Ascending aorta (tissue), 2 donors: ENCODE measurements at regions not wholly inside any gene's neighbourhood (a gene's known extent, or its start where the extent isn't known, plus 50 kb on each side); places are given as distances from the start of the nearest gene placed in this dataset.
A peak's percentile ranks its signal among the peaks of the same experiment; 100 is the strongest.

Experiments used
- DNase-seq, 2 donors: peaks; one replicate each; pipeline ENCODE4 v3.0.0-alpha.2; 2019; ENCODE audit warnings: low spot score in 2 of 2
- H3K27ac ChIP-seq, 2 donors: fragments of 200-600 bp; sonication (generic); one replicate each; pipeline ENCODE4 v1.5.1; 2016 to 2017; ENCODE audit warnings: mild to moderate bottlenecking in 1 of 2
- H3K27me3 ChIP-seq: fragments of 200-600 bp; sonication (generic); one replicate; pipeline ENCODE4 v1.5.1; 2017
- H3K36me3 ChIP-seq, 2 donors: fragments of 200-600 bp; sonication (generic); one replicate each; pipeline ENCODE4 v1.5.1; 2016
- H3K4me1 ChIP-seq, 2 donors: fragments of 200-600 bp; sonication (generic); one replicate each; pipeline ENCODE4 v1.5.1; 2016 to 2017; ENCODE audit warnings: mild to moderate bottlenecking in 1 of 2
- H3K4me3 ChIP-seq, 2 donors: fragments of 200-600 bp; sonication (generic); one replicate each; pipeline ENCODE4 v1.5.1; 2016 to 2017; ENCODE audit warnings: mild to moderate bottlenecking in 1 of 2
- H3K9me3 ChIP-seq, 2 donors: fragments of 200-600 bp; sonication (generic); one replicate each; pipeline ENCODE4 v1.5.1; 2016
- CTCF ChIP-seq, 3 experiments: fragments of 200-600 bp in 2 of 3; fragments of 450-650 bp in 1 of 3; sonication (generic) in 2 of 3; IDR thresholded peaks; one replicate each; pipeline ENCODE4 v1.5.1; 2016 to 2019; ENCODE audit warnings: antibody characterized with exemption in 3 of 3, mild to moderate bottlenecking in 1 of 3, moderate library complexity in 1 of 3
- intact Hi-C: fragments of 100-400 bp; cut with DNase I; formaldehyde crosslinking; loops from one replicate; pipeline ENCODE4 v1.15.1; 2023

- TF ChIP-seq CTCF (IDR thresholded peaks at IDR 0.05), result no peak
- H3K4me1 ChIP-seq, result peaks cover 0 to 21% of the 10 kb centered on the region in 2 donors
- no peaks in the 10 kb centered on the region for H3K36me3 ChIP-seq
- DNase-seq, result no peak
- no peak overlapping the region for H3K27ac ChIP-seq
- intact Hi-C loops, result no loop called here
- H3K4me3 ChIP-seq, result no peak overlapping the region
- H3K27me3 ChIP-seq, result no peaks in the 10 kb centered on the region
- peaks cover under 1 to 6% of the 10 kb centered on the region in 2 donors for H3K9me3 ChIP-seq
Observed at GRCh38 chr1:38141483-38141882, 94.9 kb upstream of the POU3F1 start.

- Histone ChIP-seq H3K27me3 (no peaks in the 10 kb centered on the region), H3K4me1 (peaks cover 0 to 21% of the 10 kb centered on the region in 2 donors), H3K9me3 (no peaks in the 10 kb centered on the region), H3K36me3 (no peaks in the 10 kb centered on the region), H3K27ac (no peak overlapping the region), H3K4me3 (no peak overlapping the region)
- DNase-seq, result no peak
- intact Hi-C loops, result loop anchor here (2.0 kb wide), 2 partner anchors 25 to 93 kb away; partner anchors contain the start of gene POU3F1
- no peak for TF ChIP-seq CTCF (IDR thresholded peaks at IDR 0.05)
Observed at GRCh38 chr1:38139738-38140487, 93.3 kb upstream of the POU3F1 start.

- Histone ChIP-seq H3K9me3 (no peaks in the 10 kb centered on the region), H3K27ac (peak overlapping the region; percentile 63 to 68), H3K4me1 (peaks cover 0 to 21% of the 10 kb centered on the region in 2 donors), H3K36me3 (no peaks in the 10 kb centered on the region), H3K4me3 (peak overlapping the region in 1 of 2 donors; percentile 36), H3K27me3 (no peaks in the 10 kb centered on the region)
- DNase-seq, result peak; percentile 48 to 95
- TF ChIP-seq CTCF (IDR thresholded peaks at IDR 0.05), result peak; percentile 41 to 43 (median 42)
- intact Hi-C loops, result loop anchor here (1.0 to 2.0 kb wide), 3 partner anchors 24 to 330 kb away; partner anchors contain the start of genes POU3F1 and YRDC
Observed at GRCh38 chr1:38138498-38139233, 92.1 kb upstream of the POU3F1 start.

GRCh38 chr1:38137164-38137563 is 90.6 kb upstream of the POU3F1 start:
- no peaks in the 10 kb centered on the region for H3K9me3 ChIP-seq
- H3K36me3 ChIP-seq, result no peaks in the 10 kb centered on the region
- H3K4me3 ChIP-seq, result no peak overlapping the region
- H3K27me3 ChIP-seq, result no peaks in the 10 kb centered on the region
- no peak overlapping the region for H3K27ac ChIP-seq
- H3K4me1 ChIP-seq, result peaks cover 0 to 21% of the 10 kb centered on the region in 2 donors
- intact Hi-C loops, result no loop called here
- DNase-seq, result no peak
- TF ChIP-seq CTCF (IDR thresholded peaks at IDR 0.05), result no peak

GRCh38 chr1:38135625-38136414 is 89.2 kb upstream of the POU3F1 start:
- Histone ChIP-seq H3K36me3 (no peaks in the 10 kb centered on the region), H3K4me1 (peaks cover 0 to 21% of the 10 kb centered on the region in 2 donors), H3K4me3 (no peak overlapping the region), H3K27ac (no peak overlapping the region), H3K27me3 (no peaks in the 10 kb centered on the region), H3K9me3 (no peaks in the 10 kb centered on the region)
- no peak for TF ChIP-seq CTCF (IDR thresholded peaks at IDR 0.05)
- no peak for DNase-seq
- intact Hi-C loops, result no loop called here
